Stimulated activated CD8-positive, alpha-beta memory T cell treated with anti-CD3 and anti-CD28 coated beads, Interleukin-4, amount 100 ng/mL, for 1 hour (primary cell): ENCODE measurements at regions not wholly inside any gene's neighbourhood (a gene's known extent, or its start where the extent isn't known, plus 50 kb on each side); places are given as distances from the start of the nearest gene placed in this dataset.

Experiments
- DNase-seq, 2 donors: peaks; one replicate each; pipeline ENCODE4 v3.0.0-alpha.2; 2020; ENCODE audit warnings: low read depth in 2 of 2, low spot score in 1 of 2

GRCh38 chr2:128380061-128380889, 61.6 kb upstream of the HS6ST1 start:
- no peak for DNase-seq

GRCh38 chr2:128380961-128381938, 62.6 kb upstream of the HS6ST1 start:
- no peak for DNase-seq

GRCh38 chr2:128384446-128384845, 65.8 kb upstream of the HS6ST1 start:
- no peak for DNase-seq

- DNase-seq, result no peak
Measured at GRCh38 chr2:128384956-128385355, 66.3 kb upstream of the HS6ST1 start.

- no peak for DNase-seq
Measured at GRCh38 chr2:128385365-128385764, 66.7 kb upstream of the HS6ST1 start.

GRCh38 chr2:128386066-128386465, 67.4 kb upstream of the HS6ST1 start:
- DNase-seq, result no peak

- no peak for DNase-seq
Measured at GRCh38 chr2:128388499-128388941, 69.9 kb upstream of the HS6ST1 start.

GRCh38 chr2:128389388-128390086, 70.9 kb upstream of the HS6ST1 start:
- no peak for DNase-seq

GRCh38 chr2:128390256-128390990, 71.8 kb upstream of the HS6ST1 start:
- no peak for DNase-seq

- DNase-seq, result no peak
Measured at GRCh38 chr2:128390991-128391630, 72.4 kb upstream of the HS6ST1 start.

GRCh38 chr2:128391679-128392078, 73.0 kb upstream of the HS6ST1 start:
- DNase-seq, result no peak

- DNase-seq, result no peak
Measured at GRCh38 chr2:128392207-128392606, 73.5 kb upstream of the HS6ST1 start.

GRCh38 chr2:128394007-128394730, 75.5 kb upstream of the HS6ST1 start:
- no peak for DNase-seq

- no peak for DNase-seq
Measured at GRCh38 chr2:128395196-128395595, 76.5 kb upstream of the HS6ST1 start.

GRCh38 chr2:128395640-128396499, 77.2 kb upstream of the HS6ST1 start:
- DNase-seq, result no peak

GRCh38 chr2:128396500-128396891, 77.8 kb upstream of the HS6ST1 start:
- DNase-seq, result no peak

- DNase-seq, result no peak
Measured at GRCh38 chr2:128396946-128397345, 78.3 kb upstream of the HS6ST1 start.

GRCh38 chr2:128399256-128399655, 80.6 kb upstream of the HS6ST1 start:
- no peak for DNase-seq
